HG03378 (cell line): ENCODE measurements at regions not wholly inside any gene's neighbourhood (a gene's known extent, or its start where the extent isn't known, plus 50 kb on each side); places are given as distances from the start of the nearest gene placed in this dataset.

ENCODE experiments used
- ATAC-seq: cut with Tn5 transposase; IDR thresholded peaks from one replicate; pipeline ENCODE4 v1.9.1; 2021; ENCODE audit warnings: mild to moderate bottlenecking, moderate library complexity; ENCODE audit not compliant: unreplicated experiment

GRCh38 chr4:111813555-111814140, 331.6 kb upstream of the FAM241A start:
- ATAC-seq, result no peak

GRCh38 chr4:111814961-111815360, 330.3 kb upstream of the FAM241A start:
- no peak for ATAC-seq

GRCh38 chr4:111821342-111821741, 323.9 kb upstream of the FAM241A start:
- ATAC-seq, result no peak

GRCh38 chr4:111836601-111837000, 308.7 kb upstream of the FAM241A start:
- ATAC-seq, result no peak

- ATAC-seq, result no peak
These were observed 307.5 kb upstream of the FAM241A start for GRCh38 chr4:111837761-111838160.

GRCh38 chr4:111838406-111838930, 306.8 kb upstream of the FAM241A start:
- peak; percentile 85 for ATAC-seq

- ATAC-seq, result no peak
These were observed 306.1 kb upstream of the FAM241A start for GRCh38 chr4:111839141-111839540.

- ATAC-seq, result no peak
These were observed 302.9 kb upstream of the FAM241A start for GRCh38 chr4:111842336-111842735.

GRCh38 chr4:111847296-111848008, 297.8 kb upstream of the FAM241A start:
- ATAC-seq, result no peak

- no peak for ATAC-seq
These were observed 295.4 kb upstream of the FAM241A start for GRCh38 chr4:111849746-111850284.

- ATAC-seq, result peak; percentile 80
These were observed 290.7 kb upstream of the FAM241A start for GRCh38 chr4:111854494-111855087.

- no peak for ATAC-seq
These were observed 289.9 kb upstream of the FAM241A start for GRCh38 chr4:111855308-111855707.

GRCh38 chr4:111864066-111864465, 281.2 kb upstream of the FAM241A start:
- no peak for ATAC-seq

- ATAC-seq, result no peak
These were observed 275.9 kb upstream of the FAM241A start for GRCh38 chr4:111869339-111869738.

- no peak for ATAC-seq
These were observed 273.5 kb upstream of the FAM241A start for GRCh38 chr4:111871802-111872201.

GRCh38 chr4:111873801-111874200, 271.5 kb upstream of the FAM241A start:
- ATAC-seq, result no peak

GRCh38 chr4:111879539-111879938, 265.7 kb upstream of the FAM241A start:
- ATAC-seq, result no peak

GRCh38 chr4:111880116-111880515, 265.1 kb upstream of the FAM241A start:
- no peak for ATAC-seq

GRCh38 chr4:111883557-111883999, 261.7 kb upstream of the FAM241A start:
- no peak for ATAC-seq

- ATAC-seq, result no peak
These were observed 254.8 kb upstream of the FAM241A start for GRCh38 chr4:111890412-111890811.

GRCh38 chr4:111905511-111905910, 239.7 kb upstream of the FAM241A start:
- ATAC-seq, result no peak

GRCh38 chr4:111919639-111920038, 225.6 kb upstream of the FAM241A start:
- ATAC-seq, result no peak
